SK-N-SH (cell line): ENCODE measurements at regions not wholly inside any gene's neighbourhood (a gene's known extent, or its start where the extent isn't known, plus 50 kb on each side); places are given as distances from the start of the nearest gene placed in this dataset.

ENCODE experiments used
- CTCF ChIA-PET: fragments of 300-600, 350-600 bp; formaldehyde crosslinking; extraction: SDS; loops from one replicate; lab custom pipeline; 2021; lab: Yijun Ruan, JAX
- POLR2A ChIA-PET: fragments of 350-600 bp; sonication (Branson Sonifier 250); formaldehyde crosslinking; extraction: SDS; loops from one replicate; lab custom pipeline; 2020; ENCODE audit warnings: antibody characterized with exemption, inconsistent platforms; lab: Yijun Ruan, JAX
- DNase-seq: peaks from one replicate; pipeline ENCODE4 v3.0.0; 2012
- H2AFZ ChIP-seq: fragments of 200-600 bp; sonication (generic); 2 replicates; pipeline ENCODE4 v1.8.1; 2016; ENCODE audit warnings: antibody characterized with exemption, mild to moderate bottlenecking, low read depth
- H3F3A ChIP-seq: fragments of 200-600 bp; sonication (generic); replicated peaks from 2 replicates; pipeline ENCODE3; 2016; ENCODE audit warnings: antibody characterized with exemption, mild to moderate bottlenecking; ENCODE audit not compliant: insufficient read depth
- H3K27ac ChIP-seq, 2 experiments: fragments of 200-500 bp in 1 of 2; fragments of 200-600 bp in 1 of 2; sonication (Bioruptor generic) in 1 of 2; sonication (generic), shearing (Covaris generic) in 1 of 2; 2 replicates each; pipeline versions ENCODE4 v1.5.1 to v1.6.1; 2014 to 2016; ENCODE audit warnings: low read depth in 2 of 2, inconsistent platforms in 1 of 2, low read length in 1 of 2, mild to moderate bottlenecking in 1 of 2, mixed read lengths in 1 of 2
- H3K27me3 ChIP-seq: fragments of 200-600 bp; sonication (generic), shearing (Covaris generic); 2 replicates; pipeline ENCODE4 v1.6.1; 2016; ENCODE audit warnings: mixed run types; ENCODE audit not compliant: insufficient read depth
- H3K36me3 ChIP-seq, 2 experiments: fragments of 200-500 bp in 1 of 2; fragments of 200-600 bp in 1 of 2; sonication (Bioruptor generic) in 1 of 2; sonication (generic) in 1 of 2; replicated peaks in 1 of 2; 2 replicates each; pipeline versions ENCODE3 to v1.5.1; 2014 to 2016; ENCODE audit warnings: low read length in 1 of 2, mild to moderate bottlenecking in 1 of 2; ENCODE audit not compliant: insufficient read depth in 2 of 2, control insufficient read depth in 1 of 2
- H3K4me1 ChIP-seq, 2 experiments: fragments of 200-500 bp in 1 of 2; fragments of 200-600 bp in 1 of 2; sonication (Bioruptor generic) in 1 of 2; sonication (generic), shearing (Covaris generic) in 1 of 2; 2 replicates each; pipeline versions ENCODE4 v1.5.1 to v1.6.1; 2014 to 2016; ENCODE audit warnings: low read depth in 1 of 2, low read length in 1 of 2, mixed run types in 1 of 2; ENCODE audit not compliant: insufficient read depth in 2 of 2, control insufficient read depth in 1 of 2
- H3K4me2 ChIP-seq: fragments of 200-600 bp; sonication (generic), shearing (Covaris generic); 2 replicates; pipeline ENCODE4 v1.6.1; 2017; ENCODE audit warnings: mixed run types
- H3K4me3 ChIP-seq, 2 experiments: fragments of 200-500 bp in 1 of 2; fragments of 200-600 bp in 1 of 2; sonication (Bioruptor generic) in 1 of 2; sonication (generic), shearing (Covaris generic) in 1 of 2; 2 replicates each; pipeline versions ENCODE4 v1.5.1 to v1.8.1; 2014 to 2016; ENCODE audit warnings: low read depth in 2 of 2, inconsistent platforms in 1 of 2, low read length in 1 of 2, mild to moderate bottlenecking in 1 of 2, mixed read lengths in 1 of 2, moderate library complexity in 1 of 2
- H3K79me2 ChIP-seq: fragments of 200-600 bp; sonication (generic); 2 replicates; pipeline ENCODE4 v1.8.1; 2017; ENCODE audit warnings: mild to moderate bottlenecking; ENCODE audit not compliant: insufficient read depth
- H3K9ac ChIP-seq: fragments of 200-600 bp; sonication (generic); 2 replicates; pipeline ENCODE4 v1.6.1; 2017; ENCODE audit warnings: mixed run types
- H3K9me2 ChIP-seq: fragments of 200-600 bp; sonication (generic); 2 replicates; pipeline ENCODE4 v1.6.1; 2017; ENCODE audit warnings: mixed run types
- H3K9me3 ChIP-seq: fragments of 200-600 bp; sonication (generic); 2 replicates; pipeline ENCODE4 v1.6.1; 2017; ENCODE audit warnings: mixed run types, mild to moderate bottlenecking, moderate library complexity
- H4K20me1 ChIP-seq: fragments of 200-600 bp; sonication (generic); 2 replicates; pipeline ENCODE4 v1.6.1; 2017; ENCODE audit warnings: mild to moderate bottlenecking, mixed run types; ENCODE audit not compliant: insufficient read depth
- CHD2 ChIP-seq: fragments of 150-350 bp; IDR thresholded peaks from 2 replicates; pipeline ENCODE4 v1.6.1; 2018; ENCODE audit warnings: low read length; ENCODE audit not compliant: partially characterized antibody
- ELF1 ChIP-seq: IDR thresholded peaks from 2 replicates; pipeline ENCODE4 v1.4.0; 2012
- EZH2phosphoT487 ChIP-seq: fragments of 200-600 bp; sonication (generic); IDR thresholded peaks from 2 replicates; pipeline ENCODE4 v1.6.1; 2017; ENCODE audit warnings: low read depth, mixed run types, mild to moderate bottlenecking, antibody characterized with exemption, moderate library complexity, borderline replicate concordance
- FOSL2 ChIP-seq: IDR thresholded peaks from 2 replicates; pipeline ENCODE4 v1.4.0; 2012; ENCODE audit warnings: low read depth, mild to moderate bottlenecking, moderate library complexity, borderline replicate concordance
- FOXJ3 ChIP-seq: sonication (generic); formaldehyde crosslinking; IDR thresholded peaks from 2 replicates; pipeline ENCODE4 v1.5.1; 2020; ENCODE audit warnings: mild to moderate bottlenecking, missing genetic modification reagents
- FOXM1 ChIP-seq: IDR thresholded peaks from 2 replicates; pipeline ENCODE4 v1.4.0; 2012; ENCODE audit warnings: low read depth, mild to moderate bottlenecking
- GABPA ChIP-seq: IDR thresholded peaks from 2 replicates; pipeline ENCODE4 v1.4.0; 2012; ENCODE audit warnings: low read depth, mild to moderate bottlenecking
- MAX ChIP-seq: IDR thresholded peaks from 2 replicates; pipeline ENCODE4 v1.4.0; 2012; ENCODE audit warnings: low read depth
- MEF2A ChIP-seq: IDR thresholded peaks from 2 replicates; pipeline ENCODE4 v1.4.0; 2012; ENCODE audit warnings: low read depth, borderline replicate concordance
- NFIC ChIP-seq: IDR thresholded peaks from 2 replicates; pipeline ENCODE4 v1.4.0; 2012; ENCODE audit warnings: borderline replicate concordance
- NRF1 ChIP-seq: IDR thresholded peaks from 2 replicates; pipeline ENCODE4 v1.6.1; 2012; ENCODE audit warnings: low read depth, mild to moderate bottlenecking, low read length
- POLR2AphosphoS5 ChIP-seq: IDR thresholded peaks from 2 replicates; pipeline ENCODE4 v1.6.1; 2012; ENCODE audit warnings: low read depth, low read length
- RCOR1 ChIP-seq: fragments of 150-350 bp; IDR thresholded peaks from 2 replicates; pipeline ENCODE4 v1.6.1; 2017; ENCODE audit warnings: antibody characterized with exemption, low read length
- RFX5 ChIP-seq: IDR thresholded peaks from 2 replicates; pipeline ENCODE4 v1.6.1; 2012; ENCODE audit warnings: mild to moderate bottlenecking, improper control_type of control experiment, low read length
- SMC3 ChIP-seq: IDR thresholded peaks from 2 replicates; pipeline ENCODE4 v1.6.1; 2012; ENCODE audit warnings: low read depth, low read length, improper control_type of control experiment
- TCF12 ChIP-seq: IDR thresholded peaks from 2 replicates; pipeline ENCODE4 v1.4.0; 2012
- YY1 ChIP-seq: IDR thresholded peaks from 2 replicates; pipeline ENCODE4 v1.4.0; 2012; ENCODE audit warnings: low read depth, mild to moderate bottlenecking
- WGBS: methylation state at CpG from one replicate; pipeline ENCODE4 v1.1.6; 2017; ENCODE audit warnings: low lambda C conversion rate; 5-methylcytosine and 5-hydroxymethylcytosine counted together
- TF ChIP-seq, protein P1 (sequence below): IDR thresholded peaks from 2 replicates; pipeline ENCODE4 v1.6.1; 2012; ENCODE audit warnings: mild to moderate bottlenecking, low read depth, low read length, moderate library complexity
- TF ChIP-seq, protein P2 (sequence below): IDR thresholded peaks from 2 replicates; pipeline ENCODE4 v1.4.0; 2012; ENCODE audit warnings: low read depth, borderline replicate concordance
- TF ChIP-seq, protein P3 (sequence below): fragments of 200-600 bp; sonication (generic); IDR thresholded peaks from 2 replicates; pipeline ENCODE4 v1.6.1; 2017; ENCODE audit warnings: antibody characterized with exemption, mild to moderate bottlenecking, moderate library complexity
- TF ChIP-seq, protein P4 (sequence below): IDR thresholded peaks from 2 replicates; pipeline ENCODE4 v1.4.0; 2012; ENCODE audit warnings: low read depth, borderline replicate concordance

- Histone ChIP-seq H3K79me2 (no peaks in the 10 kb centered on the region), H3K9ac (no peak overlapping the region), H3K9me2 (no peaks in the 10 kb centered on the region; the same call in 1 of the 2 replicates), H3F3A (no peaks in the 10 kb centered on the region), H3K27ac (no peak overlapping the region), H3K36me3 (no peaks in the 10 kb centered on the region), H3K4me3 (no peak overlapping the region), H3K4me1 (peaks cover 0 to 1% of the 10 kb centered on the region in 2 experiments; a peak in 2 of 4 replicates), H4K20me1 (no peaks in the 10 kb centered on the region), H2AFZ (no peak overlapping the region), H3K27me3 (no peaks in the 10 kb centered on the region), H3K9me3 (no peaks in the 10 kb centered on the region), H3K4me2 (no peak overlapping the region)
- no peak for TF ChIP-seq CHD2
- no peak for TF ChIP-seq SMC3
- TF ChIP-seq GABPA = no peak
- no peak for TF ChIP-seq FOXM1
- TF ChIP-seq NFIC = no peak
- TF ChIP-seq RFX5 = no peak
- no peak for TF ChIP-seq POLR2AphosphoS5
- TF ChIP-seq, protein P1, sequence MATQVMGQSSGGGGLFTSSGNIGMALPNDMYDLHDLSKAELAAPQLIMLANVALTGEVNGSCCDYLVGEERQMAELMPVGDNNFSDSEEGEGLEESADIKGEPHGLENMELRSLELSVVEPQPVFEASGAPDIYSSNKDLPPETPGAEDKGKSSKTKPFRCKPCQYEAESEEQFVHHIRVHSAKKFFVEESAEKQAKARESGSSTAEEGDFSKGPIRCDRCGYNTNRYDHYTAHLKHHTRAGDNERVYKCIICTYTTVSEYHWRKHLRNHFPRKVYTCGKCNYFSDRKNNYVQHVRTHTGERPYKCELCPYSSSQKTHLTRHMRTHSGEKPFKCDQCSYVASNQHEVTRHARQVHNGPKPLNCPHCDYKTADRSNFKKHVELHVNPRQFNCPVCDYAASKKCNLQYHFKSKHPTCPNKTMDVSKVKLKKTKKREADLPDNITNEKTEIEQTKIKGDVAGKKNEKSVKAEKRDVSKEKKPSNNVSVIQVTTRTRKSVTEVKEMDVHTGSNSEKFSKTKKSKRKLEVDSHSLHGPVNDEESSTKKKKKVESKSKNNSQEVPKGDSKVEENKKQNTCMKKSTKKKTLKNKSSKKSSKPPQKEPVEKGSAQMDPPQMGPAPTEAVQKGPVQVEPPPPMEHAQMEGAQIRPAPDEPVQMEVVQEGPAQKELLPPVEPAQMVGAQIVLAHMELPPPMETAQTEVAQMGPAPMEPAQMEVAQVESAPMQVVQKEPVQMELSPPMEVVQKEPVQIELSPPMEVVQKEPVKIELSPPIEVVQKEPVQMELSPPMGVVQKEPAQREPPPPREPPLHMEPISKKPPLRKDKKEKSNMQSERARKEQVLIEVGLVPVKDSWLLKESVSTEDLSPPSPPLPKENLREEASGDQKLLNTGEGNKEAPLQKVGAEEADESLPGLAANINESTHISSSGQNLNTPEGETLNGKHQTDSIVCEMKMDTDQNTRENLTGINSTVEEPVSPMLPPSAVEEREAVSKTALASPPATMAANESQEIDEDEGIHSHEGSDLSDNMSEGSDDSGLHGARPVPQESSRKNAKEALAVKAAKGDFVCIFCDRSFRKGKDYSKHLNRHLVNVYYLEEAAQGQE = no peak
- TF ChIP-seq FOXJ3 = no peak
- no peak for TF ChIP-seq EZH2phosphoT487
- CTCF ChIA-PET = interaction anchor here (0.7 to 0.8 kb wide), 2 partner anchors 151 to 316 kb away, joined by 3 to 4 read pairs; no protein-coding TSS in a partner anchor
- no peak for DNase-seq
- WGBS = 61% methylated on average over 6 of the region's 6 CpGs
- POLR2A ChIA-PET = no interaction called here
These were observed 441.5 kb upstream of the PCDH15 start for GRCh38 chr10:55242544-55242943.

- Histone ChIP-seq H4K20me1 (no peaks in the 10 kb centered on the region), H2AFZ (no peak overlapping the region), H3K79me2 (no peaks in the 10 kb centered on the region), H3K4me2 (no peak overlapping the region), H3K36me3 (no peaks in the 10 kb centered on the region), H3K27ac (no peak overlapping the region), H3K9me2 (no peaks in the 10 kb centered on the region), H3K9me3 (no peaks in the 10 kb centered on the region), H3K9ac (no peak overlapping the region), H3F3A (no peaks in the 10 kb centered on the region), H3K4me1 (no peaks in the 10 kb centered on the region), H3K4me3 (no peak overlapping the region), H3K27me3 (no peaks in the 10 kb centered on the region)
- ChIA-PET POLR2A (no interaction called here), CTCF (no interaction called here)
- DNase-seq = no peak
- TF ChIP-seq CHD2 = no peak
- TF ChIP-seq FOXM1 = no peak
- no peak for TF ChIP-seq ELF1
- TF ChIP-seq YY1 = no peak
- no peak for TF ChIP-seq TCF12
- TF ChIP-seq MEF2A = no peak
- no peak for TF ChIP-seq NRF1
- TF ChIP-seq EZH2phosphoT487 = no peak
- no peak for TF ChIP-seq SMC3
- TF ChIP-seq MAX = no peak
- no peak for TF ChIP-seq RCOR1
- TF ChIP-seq FOSL2 = no peak
- TF ChIP-seq, protein P2, sequence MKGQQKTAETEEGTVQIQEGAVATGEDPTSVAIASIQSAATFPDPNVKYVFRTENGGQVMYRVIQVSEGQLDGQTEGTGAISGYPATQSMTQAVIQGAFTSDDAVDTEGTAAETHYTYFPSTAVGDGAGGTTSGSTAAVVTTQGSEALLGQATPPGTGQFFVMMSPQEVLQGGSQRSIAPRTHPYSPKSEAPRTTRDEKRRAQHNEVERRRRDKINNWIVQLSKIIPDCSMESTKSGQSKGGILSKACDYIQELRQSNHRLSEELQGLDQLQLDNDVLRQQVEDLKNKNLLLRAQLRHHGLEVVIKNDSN = no peak
- TF ChIP-seq, protein P3, sequence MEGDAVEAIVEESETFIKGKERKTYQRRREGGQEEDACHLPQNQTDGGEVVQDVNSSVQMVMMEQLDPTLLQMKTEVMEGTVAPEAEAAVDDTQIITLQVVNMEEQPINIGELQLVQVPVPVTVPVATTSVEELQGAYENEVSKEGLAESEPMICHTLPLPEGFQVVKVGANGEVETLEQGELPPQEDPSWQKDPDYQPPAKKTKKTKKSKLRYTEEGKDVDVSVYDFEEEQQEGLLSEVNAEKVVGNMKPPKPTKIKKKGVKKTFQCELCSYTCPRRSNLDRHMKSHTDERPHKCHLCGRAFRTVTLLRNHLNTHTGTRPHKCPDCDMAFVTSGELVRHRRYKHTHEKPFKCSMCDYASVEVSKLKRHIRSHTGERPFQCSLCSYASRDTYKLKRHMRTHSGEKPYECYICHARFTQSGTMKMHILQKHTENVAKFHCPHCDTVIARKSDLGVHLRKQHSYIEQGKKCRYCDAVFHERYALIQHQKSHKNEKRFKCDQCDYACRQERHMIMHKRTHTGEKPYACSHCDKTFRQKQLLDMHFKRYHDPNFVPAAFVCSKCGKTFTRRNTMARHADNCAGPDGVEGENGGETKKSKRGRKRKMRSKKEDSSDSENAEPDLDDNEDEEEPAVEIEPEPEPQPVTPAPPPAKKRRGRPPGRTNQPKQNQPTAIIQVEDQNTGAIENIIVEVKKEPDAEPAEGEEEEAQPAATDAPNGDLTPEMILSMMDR = no peak
- TF ChIP-seq POLR2AphosphoS5 = no peak
- TF ChIP-seq, protein P4, sequence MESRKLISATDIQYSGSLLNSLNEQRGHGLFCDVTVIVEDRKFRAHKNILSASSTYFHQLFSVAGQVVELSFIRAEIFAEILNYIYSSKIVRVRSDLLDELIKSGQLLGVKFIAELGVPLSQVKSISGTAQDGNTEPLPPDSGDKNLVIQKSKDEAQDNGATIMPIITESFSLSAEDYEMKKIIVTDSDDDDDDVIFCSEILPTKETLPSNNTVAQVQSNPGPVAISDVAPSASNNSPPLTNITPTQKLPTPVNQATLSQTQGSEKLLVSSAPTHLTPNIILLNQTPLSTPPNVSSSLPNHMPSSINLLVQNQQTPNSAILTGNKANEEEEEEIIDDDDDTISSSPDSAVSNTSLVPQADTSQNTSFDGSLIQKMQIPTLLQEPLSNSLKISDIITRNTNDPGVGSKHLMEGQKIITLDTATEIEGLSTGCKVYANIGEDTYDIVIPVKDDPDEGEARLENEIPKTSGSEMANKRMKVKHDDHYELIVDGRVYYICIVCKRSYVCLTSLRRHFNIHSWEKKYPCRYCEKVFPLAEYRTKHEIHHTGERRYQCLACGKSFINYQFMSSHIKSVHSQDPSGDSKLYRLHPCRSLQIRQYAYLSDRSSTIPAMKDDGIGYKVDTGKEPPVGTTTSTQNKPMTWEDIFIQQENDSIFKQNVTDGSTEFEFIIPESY = no peak
These were observed 436.4 kb upstream of the PCDH15 start for GRCh38 chr10:55237462-55237861.
